ENCODE measurements at regions not wholly inside any gene's neighbourhood (a gene's known extent, or its start where the extent isn't known, plus 50 kb on each side); places are given as distances from the start of the nearest gene placed in this dataset.

DNA sequence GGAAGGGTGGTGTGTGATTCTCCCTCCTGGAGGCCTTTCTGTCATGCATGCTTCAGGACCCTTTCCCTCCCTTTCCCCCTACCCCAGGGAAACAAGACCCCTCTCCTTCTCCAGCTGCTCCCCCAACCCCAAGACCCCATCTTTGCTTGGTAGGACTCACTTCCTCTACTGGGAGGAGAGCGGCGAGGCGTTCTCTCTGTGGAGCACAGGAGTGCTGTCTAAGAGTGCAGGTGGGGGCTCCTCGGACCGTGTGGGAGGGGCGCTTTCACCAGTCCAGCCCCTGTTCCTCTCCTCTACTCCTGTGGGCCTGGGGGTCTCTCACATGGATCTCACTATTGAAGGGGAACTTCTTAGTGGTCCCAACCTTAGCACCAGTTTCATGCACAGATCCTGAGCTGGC is 456.1 kb upstream of the ASIC2 start:
- TF ChIP-seq CTCF (IDR thresholded peaks at IDR 0.05; ENCODE audit: low read depth, low read length), result no peak
- CTCF ChIA-PET, result interaction anchor here (1.5 to 1.6 kb wide), 2 partner anchors 965 to 1091 kb away, joined by 3 to 4 read pairs; no protein-coding TSS in a partner anchor
- no peaks in the 10 kb centered on the region for H3K27me3 ChIP-seq (ENCODE audit: control insufficient read depth, insufficient read depth, low read length)

GRCh38 chr17:33750943-33751701 is 458.0 kb upstream of the ASIC2 start:
- H3K4me3 ChIP-seq (ENCODE audit: low read depth, low read length), result peak overlapping the region; percentile 31; the same call in 1 of the 2 replicates
- POLR2A ChIA-PET, result no interaction called here
- CTCF ChIA-PET, result interaction anchor here (0.6 to 3.1 kb wide), 28 partner anchors 11 to 1956 kb away, joined by 3 to 21 read pairs (median 4); partner anchors contain the start of gene MYO1D

More for the DNA sequence above, 456.1 kb upstream of the ASIC2 start:
- Histone ChIP-seq H3K27ac (ENCODE audit: low read depth, low read length) (no peak overlapping the region), H3K4me3 (ENCODE audit: low read depth, low read length) (no peak overlapping the region), H3K9me3 (ENCODE audit: control insufficient read depth, insufficient read depth, low read length) (no peaks in the 10 kb centered on the region)
- DNase-seq (ENCODE audit: low read depth, low spot score), result no peak
- POLR2A ChIA-PET, result no interaction called here

DNA sequence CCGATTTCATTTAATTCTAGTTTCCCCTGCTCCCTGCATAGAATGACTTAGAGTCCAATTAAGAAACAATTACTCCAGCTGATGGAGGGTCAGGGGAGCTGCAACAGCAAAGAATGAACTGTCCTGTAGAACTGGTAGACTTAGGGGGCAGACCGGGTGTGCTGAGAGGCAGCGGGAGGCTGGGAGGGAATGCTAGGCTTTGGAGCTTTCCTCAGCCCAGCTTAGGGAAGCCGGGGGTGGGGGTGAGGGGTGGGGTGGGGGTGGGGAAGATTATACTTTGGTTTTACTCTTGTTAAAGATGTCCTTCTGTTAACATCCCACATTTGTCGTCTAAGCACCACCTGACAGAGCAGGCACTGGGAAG is 458.6 kb upstream of the ASIC2 start:
- POLR2A ChIA-PET, result no interaction called here
- Histone ChIP-seq H3K27ac (ENCODE audit: low read depth, low read length) (no peak overlapping the region), H3K9me3 (ENCODE audit: control insufficient read depth, insufficient read depth, low read length) (no peaks in the 10 kb centered on the region), H3K4me3 (ENCODE audit: low read depth, low read length) (no peak overlapping the region), H3K27me3 (ENCODE audit: control insufficient read depth, insufficient read depth, low read length) (no peaks in the 10 kb centered on the region)
- CTCF ChIA-PET, result interaction anchor here (0.6 to 3.1 kb wide), 12 partner anchors 10 to 1290 kb away, joined by 3 to 21 read pairs (median 8); no protein-coding TSS in a partner anchor
- TF ChIP-seq CTCF (IDR thresholded peaks at IDR 0.05; ENCODE audit: low read depth, low read length), result no peak
- DNase-seq (ENCODE audit: low read depth, low spot score), result no peak

More at GRCh38 chr17:33750943-33751701, 458.0 kb upstream of the ASIC2 start:
- DNase-seq (ENCODE audit: low read depth, low spot score), result peak; percentile 26
- Histone ChIP-seq H3K9me3 (ENCODE audit: control insufficient read depth, insufficient read depth, low read length) (no peaks in the 10 kb centered on the region), H3K27me3 (ENCODE audit: control insufficient read depth, insufficient read depth, low read length) (no peaks in the 10 kb centered on the region), H3K27ac (ENCODE audit: low read depth, low read length) (no peak overlapping the region)
- TF ChIP-seq CTCF (IDR thresholded peaks at IDR 0.05; ENCODE audit: low read depth, low read length), result peak; percentile 86

DNA sequence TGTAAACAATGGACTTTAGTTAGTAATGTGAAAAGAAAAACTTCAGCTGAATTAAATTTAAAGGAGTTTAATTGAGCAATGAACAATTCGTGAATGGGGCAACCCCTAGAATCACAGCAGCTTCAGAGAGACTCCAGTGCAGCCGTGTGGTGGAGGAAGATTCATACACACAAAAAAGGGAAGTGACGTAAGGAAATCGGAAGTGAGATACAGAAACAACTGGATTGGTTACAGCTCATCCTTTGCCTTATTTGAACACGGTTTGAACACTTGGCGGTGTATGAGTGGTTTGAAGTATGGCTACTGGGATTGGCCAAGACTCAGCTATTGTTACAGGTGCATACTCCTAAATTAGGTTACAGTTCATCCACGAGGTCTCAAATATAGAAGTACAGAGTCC is 460.4 kb upstream of the ASIC2 start:
- H3K4me3 ChIP-seq (ENCODE audit: low read depth, low read length), result no peak overlapping the region
- TF ChIP-seq CTCF (IDR thresholded peaks at IDR 0.05; ENCODE audit: low read depth, low read length), result no peak
- POLR2A ChIA-PET, result no interaction called here
- H3K27ac ChIP-seq (ENCODE audit: low read depth, low read length), result no peak overlapping the region
- H3K27me3 ChIP-seq (ENCODE audit: control insufficient read depth, insufficient read depth, low read length), result no peaks in the 10 kb centered on the region
- no peak for DNase-seq (ENCODE audit: low read depth, low spot score)
- CTCF ChIA-PET, result no interaction called here
- no peaks in the 10 kb centered on the region for H3K9me3 ChIP-seq (ENCODE audit: control insufficient read depth, insufficient read depth, low read length)

DNA sequence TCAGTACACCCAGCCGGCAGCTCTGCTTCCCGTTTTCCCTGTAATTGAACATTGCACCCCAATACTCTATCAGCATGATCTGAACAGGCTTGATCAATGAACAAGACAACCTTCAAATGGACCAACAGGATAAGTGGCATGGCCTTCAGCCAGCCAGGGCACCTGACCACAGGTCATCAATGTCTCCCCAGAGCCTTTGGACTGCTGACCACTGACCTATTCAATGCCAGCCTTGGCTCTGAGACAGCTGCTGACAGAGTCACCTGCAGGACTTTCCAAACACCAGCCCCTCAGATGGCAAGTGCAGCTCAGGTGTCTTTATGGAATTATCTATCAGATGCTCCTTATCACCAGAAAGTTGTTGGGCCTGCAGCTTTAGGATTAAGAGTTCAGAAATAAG is 462.9 kb upstream of the ASIC2 start:
- DNase-seq (ENCODE audit: low read depth, low spot score), result no peak
- Histone ChIP-seq H3K27ac (ENCODE audit: low read depth, low read length) (no peak overlapping the region), H3K9me3 (ENCODE audit: control insufficient read depth, insufficient read depth, low read length) (no peaks in the 10 kb centered on the region), H3K27me3 (ENCODE audit: control insufficient read depth, insufficient read depth, low read length) (no peaks in the 10 kb centered on the region), H3K4me3 (ENCODE audit: low read depth, low read length) (no peak overlapping the region)
- ChIA-PET POLR2A (no interaction called here), CTCF (interaction anchor here (1.2 kb wide), 1 partner anchor 605 kb away, joined by 3 read pairs; no protein-coding TSS in a partner anchor)
- TF ChIP-seq CTCF (IDR thresholded peaks at IDR 0.05; ENCODE audit: low read depth, low read length), result no peak

Data from AG04450 (cell line).